H9 (cell line): ENCODE measurements at regions not wholly inside any gene's neighbourhood (a gene's known extent, or its start where the extent isn't known, plus 50 kb on each side); places are given as distances from the start of the nearest gene placed in this dataset.

Source experiments
- DNase-seq: peaks from one replicate; pipeline ENCODE4 v3.0.0-alpha.2; 2017
- H2AFZ ChIP-seq: one replicate; pipeline ENCODE4 v1.6.1; 2013; ENCODE audit warnings: mild to moderate bottlenecking, low read length, control low read depth, moderate library complexity
- H2AK5ac ChIP-seq: 2 replicates; pipeline ENCODE4 v1.6.1; 2013; ENCODE audit warnings: low read length, control low read depth, mixed read lengths; ENCODE audit not compliant: insufficient read length
- H2BK120ac ChIP-seq: one replicate; pipeline ENCODE4 v1.6.1; 2013; ENCODE audit warnings: low read depth, mild to moderate bottlenecking, low read length, control low read depth, inconsistent platforms; ENCODE audit not compliant: poor library complexity, severe bottlenecking
- H2BK12ac ChIP-seq: 2 replicates; pipeline ENCODE4 v1.6.1; 2013; ENCODE audit warnings: low read length, control low read depth, mixed read lengths, low read depth; ENCODE audit not compliant: insufficient read length
- H2BK15ac ChIP-seq: 2 replicates; pipeline ENCODE4 v1.6.1; 2013; ENCODE audit warnings: low read depth, low read length, control low read depth
- H2BK20ac ChIP-seq: one replicate; pipeline ENCODE4 v1.6.1; 2013; ENCODE audit warnings: low read depth, mild to moderate bottlenecking, low read length, control low read depth, inconsistent platforms; ENCODE audit not compliant: poor library complexity, severe bottlenecking
- H2BK5ac ChIP-seq: 2 replicates; pipeline ENCODE4 v1.6.1; 2013; ENCODE audit warnings: low read length, control low read depth, mixed read lengths; ENCODE audit not compliant: insufficient read length
- H3K14ac ChIP-seq: 2 replicates; pipeline ENCODE4 v1.6.1; 2013; ENCODE audit warnings: low read length, control low read depth; ENCODE audit not compliant: insufficient read depth
- H3K18ac ChIP-seq: 2 replicates; pipeline ENCODE4 v1.6.1; 2013; ENCODE audit warnings: low read depth, mild to moderate bottlenecking, mixed read lengths, low read length, control low read depth; ENCODE audit not compliant: insufficient read length
- H3K23ac ChIP-seq: 2 replicates; pipeline ENCODE4 v1.6.1; 2013; ENCODE audit warnings: low read length, control low read depth, mixed read lengths, low read depth; ENCODE audit not compliant: insufficient read length
- H3K23me2 ChIP-seq: 2 replicates; pipeline ENCODE4 v1.6.1; 2013; ENCODE audit warnings: low read depth, mild to moderate bottlenecking, mixed read lengths, low read length, control low read depth; ENCODE audit not compliant: insufficient read length, poor library complexity, severe bottlenecking
- H3K27ac ChIP-seq: 2 replicates; pipeline ENCODE4 v1.5.1; 2013; ENCODE audit warnings: low read length, control low read depth, mixed read lengths, low read depth; ENCODE audit not compliant: insufficient read length
- H3K27me3 ChIP-seq: 2 replicates; pipeline ENCODE4 v1.6.1; 2013; ENCODE audit warnings: low read length, control low read depth, inconsistent platforms; ENCODE audit not compliant: insufficient read depth
- H3K4ac ChIP-seq: 2 replicates; pipeline ENCODE4 v1.6.1; 2013; ENCODE audit warnings: low read depth, mild to moderate bottlenecking, control low read depth, inconsistent platforms, low read length, moderate library complexity
- H3K4me1 ChIP-seq: 2 replicates; pipeline ENCODE4 v1.6.1; 2013; ENCODE audit warnings: low read length, control low read depth, inconsistent platforms; ENCODE audit not compliant: insufficient read depth
- H3K4me2 ChIP-seq: 2 replicates; pipeline ENCODE4 v1.6.1; 2013; ENCODE audit warnings: low read length, control low read depth, mixed read lengths; ENCODE audit not compliant: insufficient read length, insufficient read depth
- H3K56ac ChIP-seq: 2 replicates; pipeline ENCODE4 v1.6.1; 2013; ENCODE audit warnings: low read depth, mild to moderate bottlenecking, mixed read lengths, low read length, control low read depth; ENCODE audit not compliant: insufficient read length
- H3K79me1 ChIP-seq: 2 replicates; pipeline ENCODE4 v1.6.1; 2013; ENCODE audit warnings: low read depth, mild to moderate bottlenecking, moderate library complexity, low read length, control low read depth, inconsistent platforms; ENCODE audit not compliant: insufficient read depth, poor library complexity, severe bottlenecking
- H3K79me2 ChIP-seq: 2 replicates; pipeline ENCODE4 v1.6.1; 2013; ENCODE audit warnings: low read length, control low read depth, inconsistent platforms; ENCODE audit not compliant: insufficient read depth
- H3K9ac ChIP-seq: 2 replicates; pipeline ENCODE4 v1.6.1; 2013; ENCODE audit warnings: low read length, control low read depth, mixed read lengths; ENCODE audit not compliant: insufficient read length; ENCODE audit errors: extremely low read depth
- H3K9me3 ChIP-seq: one replicate; pipeline ENCODE4 v1.6.1; 2013; ENCODE audit warnings: low read depth, low read length, inconsistent platforms; ENCODE audit not compliant: control insufficient read depth
- H3T11ph ChIP-seq: one replicate; pipeline ENCODE4 v1.6.1; 2013; ENCODE audit warnings: mild to moderate bottlenecking, low read length, control low read depth, inconsistent platforms
- H4K20me1 ChIP-seq: one replicate; pipeline ENCODE4 v1.6.1; 2013; ENCODE audit not compliant: control insufficient read depth, insufficient read length, insufficient read depth
- H4K5ac ChIP-seq: 2 replicates; pipeline ENCODE4 v1.6.1; 2013; ENCODE audit warnings: low read depth, mild to moderate bottlenecking, mixed read lengths, low read length, control low read depth; ENCODE audit not compliant: insufficient read length
- H4K8ac ChIP-seq: replicated peaks from 2 replicates; pipeline ENCODE4 v1.6.1; 2013; ENCODE audit warnings: low read length, control low read depth, mixed read lengths, low read depth; ENCODE audit not compliant: insufficient read length
- H4K91ac ChIP-seq: 2 replicates; pipeline ENCODE4 v1.6.1; 2013; ENCODE audit warnings: low read depth, mild to moderate bottlenecking, moderate library complexity, mixed read lengths, low read length, control low read depth; ENCODE audit not compliant: insufficient read length
- H3K27ac Mint-ChIP-seq, 3 experiments: 2 replicates in 2 of 3; 3 replicates in 1 of 3; pipeline ENCODE4 v1.8.0; 2020 to 2021; ENCODE audit warnings: mixed read lengths in 3 of 3, mild to moderate bottlenecking in 1 of 3, moderate library complexity in 1 of 3
- H3K27me3 Mint-ChIP-seq: 2 replicates; pipeline ENCODE4 v1.8.0; 2021; ENCODE audit warnings: low read depth, mild to moderate bottlenecking, moderate library complexity, mixed read lengths
- H3K36me3 Mint-ChIP-seq, 3 experiments: 2 replicates in 2 of 3; 3 replicates in 1 of 3; pipeline ENCODE4 v1.8.0; 2020 to 2021; ENCODE audit warnings: low read depth in 3 of 3, mixed read lengths in 3 of 3; ENCODE audit not compliant: insufficient read depth in 1 of 3
- H3K4me1 Mint-ChIP-seq, 2 experiments: 2 replicates each; pipeline ENCODE4 v1.8.0; 2020; ENCODE audit warnings: mixed read lengths in 2 of 2
- H3K4me3 Mint-ChIP-seq, 2 experiments: 2 replicates in 1 of 2; 3 replicates in 1 of 2; pipeline ENCODE4 v1.8.0; 2020 to 2021; ENCODE audit warnings: mild to moderate bottlenecking in 2 of 2, mixed read lengths in 2 of 2, moderate library complexity in 1 of 2
- H3K9me3 Mint-ChIP-seq, 2 experiments: 2 replicates in 1 of 2; 3 replicates in 1 of 2; pipeline ENCODE4 v1.8.0; 2020; ENCODE audit warnings: mild to moderate bottlenecking in 2 of 2, mixed read lengths in 2 of 2, moderate library complexity in 1 of 2
- CTCF ChIP-seq: fragments of 200-600 bp; sonication (generic); conservative IDR thresholded peaks from 3 replicates; pipeline ENCODE4 v1.8.0; 2021; ENCODE audit warnings: antibody characterized with exemption, mild to moderate bottlenecking
- WGBS: extraction: QIAGEN DNeasy Blood & Tissue Kit; methylation state at CpG from one replicate; pipeline ENCODE4 v1.1.7; 2013; ENCODE audit warnings: missing lambda C conversion rate, low lambda C conversion rate, mixed read lengths; ENCODE audit not compliant: insufficient read length; ENCODE audit errors: extremely low coverage; 5-methylcytosine and 5-hydroxymethylcytosine counted together

- no peak overlapping the region for H4K8ac ChIP-seq
- no peak overlapping the region for H2BK5ac ChIP-seq
- H3K23ac ChIP-seq: no peak overlapping the region
- Mint-ChIP-seq H3K27ac (no peak overlapping the region), H3K36me3 (no peaks in the 10 kb centered on the region), H3K9me3 (peaks cover 0 to 2% of the 10 kb centered on the region in 2 experiments; a peak in 2 of 5 replicates), H3K4me3 (no peak overlapping the region), H3K27me3 (no peaks in the 10 kb centered on the region; the same call in none of the 2 replicates), H3K4me1 (peaks cover 7 to 12% of the 10 kb centered on the region in 2 experiments)
- H2AFZ ChIP-seq: no peak overlapping the region
- no peak overlapping the region for H3K27ac ChIP-seq
- no peaks in the 10 kb centered on the region for H3K79me1 ChIP-seq
- no peaks in the 10 kb centered on the region for H3K27me3 ChIP-seq
- no CpG with 5 or more reads among the region's 1 CpG for WGBS
- no peak overlapping the region for H2BK120ac ChIP-seq
- no peak for TF ChIP-seq CTCF
- no peak overlapping the region for H2BK20ac ChIP-seq
- H4K20me1 ChIP-seq: no peaks in the 10 kb centered on the region
- H3K14ac ChIP-seq: no peak overlapping the region
- H4K5ac ChIP-seq: no peak overlapping the region
- no peak overlapping the region for H2BK15ac ChIP-seq
- DNase-seq: no peak
- H3K4me1 ChIP-seq: no peaks in the 10 kb centered on the region
- no peaks in the 10 kb centered on the region for H3K23me2 ChIP-seq
- no peak overlapping the region for H4K91ac ChIP-seq
- H3K9me3 ChIP-seq: no peaks in the 10 kb centered on the region
- H3K79me2 ChIP-seq: no peaks in the 10 kb centered on the region
- no peak overlapping the region for H3T11ph ChIP-seq
- H2BK12ac ChIP-seq: no peak overlapping the region
- no peak overlapping the region for H3K4ac ChIP-seq
- no peak overlapping the region for H3K56ac ChIP-seq
- H3K18ac ChIP-seq: no peak overlapping the region
- H3K9ac ChIP-seq: no peak overlapping the region
- H3K4me2 ChIP-seq: no peak overlapping the region
- no peak overlapping the region for H2AK5ac ChIP-seq
Observed at GRCh38 chr1:168976267-168976666, 130.2 kb upstream of the ATP1B1 start.
